Stimulated activated CD8-positive, alpha-beta memory T cell treated with anti-CD3 and anti-CD28 coated beads, Interleukin-7, amount 100 ng/mL, for 4 hours (primary cell): ENCODE measurements at regions not wholly inside any gene's neighbourhood (a gene's known extent, or its start where the extent isn't known, plus 50 kb on each side); places are given as distances from the start of the nearest gene placed in this dataset.

Source experiments
- DNase-seq, 2 donors: peaks; one replicate each; pipeline ENCODE4 v3.0.0-alpha.2; 2020; ENCODE audit warnings: low read depth in 2 of 2

DNA sequence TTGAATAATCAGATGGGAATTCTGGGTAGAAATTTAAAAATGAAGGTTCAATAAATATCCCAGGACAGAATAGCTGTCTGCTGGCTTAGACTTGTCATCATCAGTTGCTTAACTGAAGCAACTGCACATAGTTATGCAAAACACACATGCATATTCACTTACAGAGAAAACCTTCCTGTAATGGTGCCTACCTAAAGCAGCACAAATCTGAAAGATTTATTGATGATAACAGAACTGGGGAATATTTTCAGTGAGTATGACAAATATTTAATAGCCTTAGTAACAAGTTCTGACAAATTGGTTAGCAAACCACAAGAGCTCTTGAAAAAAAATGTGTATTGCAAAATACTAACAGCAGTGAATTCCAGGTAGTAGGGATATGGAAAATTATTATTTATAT is 606.8 kb upstream of the BOD1L1 start:
- DNase-seq = no peak

DNA sequence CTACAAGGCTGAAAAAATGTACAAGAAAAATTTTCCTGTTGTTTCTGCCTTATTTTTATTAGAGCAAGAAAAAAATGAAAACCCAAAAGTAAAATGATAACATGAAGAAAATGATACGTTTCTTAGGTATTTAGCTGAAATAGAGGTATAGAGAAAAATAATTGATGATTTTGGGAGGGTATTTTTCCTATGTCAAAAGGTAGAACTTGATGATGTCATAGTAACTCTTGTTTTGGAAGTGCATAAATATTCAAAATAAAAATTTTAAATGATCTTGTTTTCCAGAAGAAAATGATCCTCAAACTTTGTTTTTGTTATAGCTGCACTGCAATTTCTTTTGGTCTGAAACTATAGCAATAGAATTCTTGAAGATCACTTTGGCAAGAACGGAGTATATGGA is 608.8 kb upstream of the BOD1L1 start:
- DNase-seq = no peak

DNA sequence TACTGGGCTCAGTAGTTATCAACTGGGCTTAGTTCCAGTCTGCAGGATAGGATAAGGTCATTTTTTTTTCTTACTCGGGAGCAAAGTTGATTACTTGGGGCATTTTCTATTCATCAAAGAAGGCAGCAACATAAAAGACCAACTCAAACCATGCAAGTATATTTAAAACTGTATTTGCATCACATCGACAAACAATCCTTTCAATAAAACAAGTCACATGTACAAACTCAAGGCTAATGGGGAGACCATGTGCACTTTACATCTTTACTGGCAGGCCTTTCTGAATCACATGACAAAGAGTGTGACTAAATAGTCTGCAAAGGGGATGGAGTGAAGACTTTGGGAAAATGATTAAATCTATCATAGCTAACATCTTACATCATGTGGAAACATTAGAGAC is 610.4 kb upstream of the BOD1L1 start:
- no peak for DNase-seq

DNA sequence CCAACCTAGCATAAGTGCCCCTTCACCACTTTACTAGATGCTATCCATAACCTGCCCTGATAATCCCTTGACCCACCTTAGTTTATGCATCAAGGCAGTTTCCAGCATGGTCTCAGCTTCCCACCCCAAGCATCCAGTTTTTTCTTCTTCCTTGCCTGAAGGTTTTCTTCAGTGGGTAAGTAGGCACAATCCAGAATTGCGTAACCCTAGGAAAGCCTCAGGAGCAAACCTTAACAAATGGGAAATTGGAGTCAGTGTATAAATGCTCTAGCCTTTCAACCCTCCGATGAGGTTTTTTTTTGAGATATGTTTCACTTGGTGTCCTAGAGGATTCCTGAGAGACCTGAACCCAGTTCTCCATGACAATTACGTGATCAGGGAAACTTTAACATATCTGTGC is 614.0 kb upstream of the BOD1L1 start:
- DNase-seq = no peak

DNA sequence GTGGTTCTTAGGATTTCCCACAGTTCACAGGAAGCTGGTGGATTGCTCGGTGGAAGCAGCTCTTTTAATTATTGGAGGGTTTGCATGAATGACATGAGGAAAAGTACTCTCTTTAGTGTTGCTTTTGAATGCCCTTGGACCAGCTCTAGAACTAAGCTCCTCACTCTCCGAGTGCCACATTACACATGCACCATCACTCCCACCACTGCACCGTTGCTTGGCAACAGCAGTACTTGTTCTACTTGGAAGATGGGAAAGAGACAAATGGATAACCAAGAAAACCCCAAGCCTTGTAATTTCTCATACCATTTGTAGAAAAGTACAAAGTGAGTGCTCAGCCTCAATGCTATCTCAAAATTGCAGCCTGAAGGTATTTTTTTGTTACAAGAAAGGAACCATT is 620.2 kb upstream of the BOD1L1 start:
- no peak for DNase-seq

DNA sequence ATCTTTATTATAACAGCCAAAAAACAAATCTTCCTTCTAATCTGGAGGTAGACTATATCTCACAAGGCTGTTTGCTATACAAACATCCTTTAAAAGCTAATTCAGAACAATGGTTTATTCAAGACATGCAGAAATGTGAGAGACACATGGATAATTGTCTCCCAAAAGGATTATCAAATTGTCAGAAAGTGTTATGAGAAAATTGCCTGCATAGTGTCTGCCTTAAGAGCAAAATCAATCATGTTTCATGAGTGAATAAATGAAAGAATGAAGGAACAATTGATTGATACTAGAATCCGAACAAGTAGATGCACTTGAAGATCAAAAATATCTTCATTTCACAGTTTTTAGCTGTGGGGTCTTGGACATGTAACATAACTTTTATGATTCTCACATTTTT is 621.7 kb upstream of the BOD1L1 start:
- DNase-seq = no peak

DNA sequence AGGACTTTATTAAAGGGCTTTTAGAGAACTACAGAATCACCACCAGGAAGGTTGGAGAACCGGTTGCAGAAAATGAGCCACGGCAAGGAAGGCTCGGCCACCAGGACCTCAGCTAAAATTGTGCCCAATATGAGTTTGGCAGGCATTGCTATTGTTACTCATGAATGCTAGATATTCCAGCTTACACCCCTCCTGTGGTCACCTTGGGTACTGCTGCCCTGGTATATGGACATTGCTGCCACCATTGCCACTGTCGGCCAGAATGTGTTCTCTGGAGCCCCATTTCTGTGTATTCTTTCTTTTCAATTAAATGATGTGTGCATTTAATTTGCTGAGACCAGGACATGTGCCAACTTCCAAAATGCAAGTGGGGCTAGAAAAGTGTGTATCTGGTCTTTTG is 626.7 kb upstream of the BOD1L1 start:
- DNase-seq = no peak

DNA sequence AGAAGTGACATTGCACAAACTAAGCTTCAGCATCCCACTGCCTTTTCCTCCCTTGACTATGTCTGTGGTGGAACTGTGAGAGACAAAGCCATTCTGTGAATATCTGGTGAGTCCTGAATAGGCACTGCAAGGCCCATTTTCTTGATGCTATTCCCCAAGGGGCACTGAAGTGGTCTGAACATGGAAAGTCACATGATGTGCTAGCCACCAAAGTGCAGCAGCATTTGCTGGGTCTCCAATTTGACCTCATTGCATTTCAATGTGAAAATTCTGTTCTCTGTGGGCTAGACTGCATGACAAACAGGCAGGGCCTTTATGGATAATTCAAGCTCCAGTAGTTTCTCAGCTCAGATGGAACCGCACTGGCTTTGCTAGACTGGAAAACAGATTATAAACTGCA is 627.4 kb upstream of the BOD1L1 start:
- DNase-seq = no peak

DNA sequence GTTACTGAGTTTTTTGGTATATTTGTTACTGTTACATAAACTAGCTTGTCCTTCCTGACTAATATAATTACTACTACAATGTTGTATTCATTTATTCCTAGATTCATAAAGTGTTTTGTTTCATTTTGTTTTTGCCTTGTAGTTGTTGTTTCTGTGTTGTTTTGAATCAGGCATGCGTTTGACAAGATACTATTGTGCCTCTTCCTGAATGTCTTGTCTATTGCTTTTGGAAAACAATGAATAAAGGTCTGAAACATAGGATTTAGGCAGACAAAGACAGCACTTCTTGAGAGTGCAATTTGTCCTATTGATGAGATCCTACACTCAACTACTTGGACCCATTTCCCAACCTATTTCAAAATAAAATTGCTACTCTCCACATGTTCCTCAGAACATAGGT is 630.4 kb upstream of the BOD1L1 start:
- no peak for DNase-seq

DNA sequence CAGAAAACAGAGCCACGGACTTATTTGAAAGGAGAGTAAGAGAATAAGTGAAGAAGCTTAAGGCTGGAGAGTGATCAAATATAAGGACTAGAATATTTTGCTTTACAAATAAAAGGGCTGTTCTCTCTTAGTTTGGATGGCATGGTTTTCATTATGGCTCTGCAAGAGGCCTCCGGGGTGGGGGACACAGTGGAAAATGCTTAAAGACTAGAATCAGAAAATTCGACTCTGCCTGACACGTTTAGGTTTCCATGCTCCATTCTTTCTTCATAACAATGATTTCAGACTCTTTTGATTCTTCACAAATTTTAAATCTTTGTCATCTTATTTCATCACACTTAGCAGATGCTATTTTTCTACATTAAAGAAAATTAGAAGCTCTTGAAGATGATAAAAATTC is 632.4 kb upstream of the BOD1L1 start:
- DNase-seq = no peak

DNA sequence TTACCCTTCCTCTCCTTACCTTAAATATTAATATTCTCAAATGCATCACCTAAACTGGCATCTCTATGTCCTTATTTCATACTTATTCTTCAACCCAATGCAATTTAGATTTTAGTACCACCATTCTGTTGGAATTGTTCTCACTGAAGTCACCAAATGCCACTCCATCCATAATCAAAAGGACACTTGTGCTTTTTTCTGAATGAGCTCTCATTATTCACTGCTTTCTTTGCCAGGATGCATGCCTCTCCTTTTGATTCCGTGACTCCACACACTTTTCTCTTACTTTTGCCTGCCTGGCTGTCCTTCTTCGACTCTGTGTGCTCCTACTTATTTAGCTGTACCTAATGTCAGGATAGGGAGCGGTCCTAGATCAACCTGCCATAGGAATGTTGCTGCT is 633.1 kb upstream of the BOD1L1 start:
- no peak for DNase-seq

DNA sequence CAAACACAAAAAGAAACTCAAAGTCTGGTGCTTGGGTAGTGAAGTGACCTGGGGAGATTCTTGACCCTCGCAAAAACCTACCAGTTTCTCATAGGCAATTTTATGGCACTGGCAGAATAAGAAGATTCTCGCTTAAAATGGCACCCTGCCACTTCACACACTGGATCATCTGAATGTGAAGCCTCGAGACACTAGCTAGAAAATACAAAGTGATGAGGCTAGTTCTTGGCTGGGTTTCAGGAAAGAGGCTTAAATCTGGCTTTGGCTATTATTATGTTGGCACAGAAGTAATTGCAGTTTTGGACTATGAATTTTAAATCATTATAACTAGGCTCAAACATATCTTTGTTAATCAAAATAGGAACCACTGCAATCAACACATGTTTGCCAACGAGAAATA is 634.7 kb upstream of the BOD1L1 start:
- DNase-seq = no peak

DNA sequence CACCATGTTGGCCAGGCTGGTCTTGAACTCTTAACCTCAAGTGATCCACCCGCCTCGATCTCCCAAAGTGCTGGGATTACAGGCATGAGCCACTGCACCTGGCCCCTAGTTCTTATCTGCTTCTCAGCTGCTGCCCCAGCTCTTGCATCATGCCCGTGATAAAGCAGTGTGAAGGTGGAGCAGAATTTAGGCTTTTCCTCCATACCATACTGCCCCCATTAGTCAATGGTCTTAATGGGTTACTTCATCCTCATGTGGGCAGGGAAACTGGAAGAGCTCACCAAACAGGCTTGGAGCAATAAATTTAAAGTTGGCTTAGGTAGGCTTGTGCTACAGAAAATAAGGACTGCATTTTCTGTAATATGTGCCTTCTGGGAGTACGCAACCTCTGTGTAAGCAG is 636.9 kb upstream of the BOD1L1 start:
- no peak for DNase-seq

DNA sequence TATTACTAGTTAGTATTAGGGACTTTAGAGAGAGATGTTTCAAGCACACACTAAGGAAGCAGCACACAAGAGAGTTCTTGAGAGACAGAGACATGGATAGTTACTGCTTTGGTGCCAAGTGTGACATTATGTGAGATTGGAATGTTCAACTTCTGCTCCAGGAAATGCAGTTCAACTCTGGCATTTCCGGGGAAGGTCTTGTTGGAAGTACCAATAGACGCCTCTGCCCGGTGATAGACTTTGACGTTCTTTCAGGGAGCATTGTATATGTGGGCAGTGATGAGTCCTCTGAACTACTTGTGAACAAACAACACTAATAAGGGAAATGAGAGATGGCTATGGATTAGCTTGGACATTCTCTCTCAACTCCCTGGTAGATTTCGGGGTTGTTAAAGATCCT is 638.1 kb upstream of the BOD1L1 start:
- no peak for DNase-seq

DNA sequence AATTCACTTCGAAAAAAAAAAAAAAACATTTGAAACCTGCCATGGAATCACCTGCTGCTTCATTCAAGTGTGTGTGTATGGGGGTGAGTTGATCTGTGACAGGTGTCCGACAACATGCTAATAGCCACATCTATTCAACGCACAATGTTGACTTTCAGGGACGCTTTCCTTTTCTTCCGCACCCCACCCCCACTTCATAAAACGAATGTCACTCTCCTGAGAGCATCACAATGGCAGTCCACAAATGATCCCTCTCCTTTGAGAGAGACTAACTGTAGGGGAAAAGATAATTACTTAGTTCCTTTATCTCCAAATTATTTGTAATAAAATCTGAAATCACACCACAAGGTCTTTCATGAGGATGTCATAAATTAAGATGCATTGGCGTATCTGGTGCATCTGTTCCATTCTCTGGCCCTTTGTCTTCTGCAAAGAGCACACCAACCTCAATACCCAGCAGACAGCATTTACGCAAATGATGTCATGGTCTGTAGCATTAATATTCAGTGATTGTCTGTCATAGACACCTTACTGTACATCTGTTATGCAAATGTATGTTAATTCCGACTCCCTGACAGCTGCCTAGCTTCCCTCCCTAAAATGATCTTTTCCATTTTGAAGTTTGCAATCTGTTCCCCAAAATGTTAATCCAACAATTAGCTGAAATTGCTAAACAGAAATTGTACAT is 640.0 kb upstream of the BOD1L1 start:
- no peak for DNase-seq

DNA sequence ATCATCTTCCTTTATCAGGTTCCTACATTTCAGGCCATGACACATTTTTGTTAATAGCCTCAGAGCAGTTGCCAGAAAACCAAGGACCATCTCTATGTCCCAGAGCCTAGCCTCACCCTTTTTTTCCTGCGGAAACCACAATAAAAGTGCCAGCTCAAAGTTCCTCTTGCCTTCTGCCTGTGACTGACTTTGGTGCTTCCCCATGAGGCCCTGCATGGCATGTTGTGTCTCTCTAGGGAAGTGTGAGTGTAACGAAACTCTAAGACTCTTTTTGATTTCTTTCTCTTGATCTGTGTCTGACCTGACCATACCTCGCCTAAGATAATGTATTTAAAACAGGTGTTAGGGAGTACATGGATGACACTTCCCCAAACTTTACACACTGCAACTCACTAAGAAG is 642.3 kb upstream of the BOD1L1 start:
- no peak for DNase-seq

DNA sequence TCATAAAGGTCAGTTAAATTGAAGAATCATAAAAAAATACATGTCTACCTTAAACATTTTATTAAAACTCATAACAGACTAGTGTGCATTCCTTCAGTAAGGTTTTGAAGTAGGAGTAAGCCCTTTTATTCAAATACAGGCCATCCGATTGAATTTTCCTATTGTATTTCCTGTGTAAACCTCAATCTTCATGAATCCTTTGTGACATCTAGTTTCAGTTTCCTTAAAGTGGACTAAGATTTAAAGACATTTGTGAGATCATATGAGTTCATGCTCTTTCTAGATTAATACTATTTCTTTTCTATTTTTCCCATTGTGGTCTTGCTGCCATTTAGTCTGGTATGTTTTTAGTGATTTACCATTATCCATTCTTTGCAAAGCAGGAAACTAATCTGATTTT is 644.7 kb upstream of the BOD1L1 start:
- DNase-seq = no peak

DNA sequence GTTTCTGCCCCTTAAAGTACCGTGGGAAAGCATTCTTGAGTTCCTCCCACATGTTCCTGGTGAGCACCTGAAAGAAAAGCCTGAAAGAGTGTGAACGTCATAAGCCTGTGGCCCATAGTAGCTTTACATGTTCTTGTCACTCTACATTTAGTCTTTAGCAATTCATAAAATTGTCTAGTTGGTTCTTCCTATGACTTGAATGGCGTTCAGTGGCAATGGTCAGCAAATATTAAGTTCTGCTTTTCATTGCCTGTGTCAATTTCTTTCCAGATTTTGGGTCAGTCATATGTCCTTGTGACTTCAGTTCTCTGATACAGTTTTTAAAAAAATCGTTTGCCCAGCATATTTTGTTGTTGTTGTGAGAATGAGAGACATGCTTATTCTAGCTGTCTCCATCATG is 650.0 kb upstream of the BOD1L1 start:
- no peak for DNase-seq

DNA sequence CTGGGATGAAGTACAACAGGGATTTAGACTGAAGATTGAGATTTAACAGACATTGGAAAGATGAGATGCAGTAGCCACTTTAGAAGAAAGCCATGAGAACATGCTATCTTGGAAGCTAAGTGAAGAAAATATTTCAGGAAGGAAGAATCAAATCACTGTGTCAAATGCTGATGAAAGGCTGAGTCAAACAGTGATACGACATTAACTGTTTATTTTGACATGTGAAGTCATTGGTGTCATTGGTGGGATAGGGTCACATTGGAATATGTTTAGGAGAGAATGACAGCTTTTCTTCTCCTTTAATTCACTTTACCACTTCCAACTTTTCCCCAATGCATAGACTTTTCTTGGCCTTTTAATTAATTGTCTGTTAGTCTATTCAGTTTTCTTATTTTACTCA is 653.0 kb upstream of the BOD1L1 start:
- no peak for DNase-seq

DNA sequence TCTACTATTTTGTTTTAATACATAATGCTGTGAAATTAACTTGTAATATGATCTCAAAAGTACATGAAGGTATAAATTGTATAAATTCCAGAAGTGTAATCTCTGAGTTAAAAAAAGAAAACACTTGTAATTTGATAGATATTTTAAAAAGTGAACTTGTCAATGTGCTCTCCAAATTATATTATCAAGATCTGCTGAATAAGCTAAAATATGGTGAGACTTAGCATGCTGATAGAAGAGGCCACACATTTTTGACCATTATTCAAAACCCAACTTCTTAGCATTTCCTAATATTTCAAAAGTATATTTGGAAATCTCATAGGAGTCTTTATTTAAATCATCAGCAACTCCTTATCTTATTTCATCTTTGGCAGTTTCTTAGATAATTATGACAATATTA is 657.1 kb upstream of the BOD1L1 start:
- DNase-seq = no peak

DNA sequence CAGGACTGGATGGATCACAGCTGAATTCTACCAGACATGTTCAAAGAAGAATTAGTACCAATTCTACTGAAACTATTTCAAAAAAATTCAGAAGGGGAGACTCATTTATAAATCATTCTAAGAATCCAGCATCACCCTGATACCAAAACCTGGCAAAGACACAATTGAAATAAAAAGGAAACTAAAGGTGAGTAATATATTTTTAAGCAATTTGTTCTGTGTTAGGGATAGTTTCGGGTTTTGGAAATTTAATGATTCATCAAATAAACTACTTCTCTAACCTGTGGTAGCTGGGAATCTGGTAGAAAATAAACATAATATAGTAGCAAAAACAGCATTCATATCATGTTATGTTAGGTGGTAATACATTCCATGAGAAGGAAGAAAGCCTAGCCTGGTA is 662.2 kb upstream of the BOD1L1 start:
- DNase-seq = no peak

DNA sequence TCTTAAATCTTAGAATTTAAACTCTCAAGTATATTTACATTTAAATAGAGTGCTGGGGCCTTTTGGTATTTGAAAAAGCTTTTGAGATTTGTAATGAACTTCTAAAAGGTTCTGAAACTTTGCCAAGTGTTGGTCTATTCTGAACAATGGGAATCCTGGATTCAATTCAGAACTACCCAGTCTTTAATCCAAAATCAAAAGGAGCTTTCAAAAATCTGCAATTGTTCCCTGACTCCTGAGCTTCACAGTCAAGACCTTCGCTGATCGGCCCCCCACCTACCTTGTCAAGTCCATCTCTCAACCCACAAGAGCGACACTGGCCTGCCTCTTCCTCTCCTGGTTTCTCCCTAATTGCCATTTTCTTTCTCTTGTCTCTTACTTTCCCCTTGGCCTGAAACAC is 666.1 kb upstream of the BOD1L1 start:
- DNase-seq = no peak

DNA sequence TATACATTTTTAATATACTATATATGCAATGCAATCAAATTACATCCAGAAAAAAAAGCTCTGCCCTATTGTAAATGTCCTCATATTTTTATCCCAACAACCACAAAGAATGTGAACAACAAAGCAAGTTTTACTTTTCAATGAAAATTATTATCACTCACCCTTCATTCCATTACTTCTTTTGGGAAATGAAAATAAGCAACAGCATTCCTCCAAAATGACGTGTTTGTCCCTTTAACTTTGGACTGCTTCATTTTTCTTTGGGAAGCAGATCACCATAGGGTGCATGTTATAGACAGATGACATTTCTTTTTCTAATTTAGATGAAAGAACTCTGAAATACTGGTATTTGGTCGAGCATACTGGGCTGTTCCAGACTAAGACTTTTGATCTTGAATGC is 667.1 kb upstream of the BOD1L1 start:
- DNase-seq = no peak

DNA sequence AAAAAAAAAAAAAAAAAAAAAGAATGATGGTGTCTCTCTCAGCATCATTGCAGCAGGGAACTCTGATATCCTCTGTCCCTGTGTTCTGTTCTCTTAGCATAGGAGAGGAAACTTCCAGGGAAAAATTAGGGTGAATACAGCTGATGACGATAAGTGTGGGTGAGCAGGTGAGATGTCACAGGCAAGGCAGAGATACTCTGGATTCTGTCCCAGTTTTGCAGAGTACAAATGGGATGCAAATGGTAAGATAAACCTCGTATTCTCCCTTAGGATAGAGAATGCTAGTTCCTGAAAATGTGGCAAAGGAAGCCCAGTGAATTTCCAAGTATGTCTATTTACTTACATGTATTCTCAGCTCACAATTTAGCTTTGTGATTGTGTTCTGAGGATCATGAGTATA is 671.6 kb upstream of the BOD1L1 start:
- no peak for DNase-seq

DNA sequence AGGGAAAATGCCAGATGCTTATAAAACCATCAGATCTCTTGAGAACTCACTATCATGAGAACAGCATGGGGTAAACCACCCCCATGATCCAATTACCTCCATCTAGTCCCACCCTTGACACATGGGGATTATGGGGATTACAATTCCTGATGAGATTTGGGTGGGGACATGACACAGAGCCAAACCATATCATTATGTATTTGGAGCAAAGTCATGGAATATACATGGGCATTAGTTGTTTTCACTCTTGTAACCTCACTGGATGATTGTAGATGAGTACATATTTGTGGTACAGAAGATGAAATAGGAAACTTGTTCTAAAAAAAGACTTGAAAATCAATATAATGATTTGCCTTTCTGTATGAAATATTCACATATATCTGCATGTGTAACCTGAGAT is 674.5 kb upstream of the BOD1L1 start:
- DNase-seq = no peak
